ENCODE measurements at regions not wholly inside any gene's neighbourhood (a gene's known extent, or its start where the extent isn't known, plus 50 kb on each side); places are given as distances from the start of the nearest gene placed in this dataset.

DNA sequence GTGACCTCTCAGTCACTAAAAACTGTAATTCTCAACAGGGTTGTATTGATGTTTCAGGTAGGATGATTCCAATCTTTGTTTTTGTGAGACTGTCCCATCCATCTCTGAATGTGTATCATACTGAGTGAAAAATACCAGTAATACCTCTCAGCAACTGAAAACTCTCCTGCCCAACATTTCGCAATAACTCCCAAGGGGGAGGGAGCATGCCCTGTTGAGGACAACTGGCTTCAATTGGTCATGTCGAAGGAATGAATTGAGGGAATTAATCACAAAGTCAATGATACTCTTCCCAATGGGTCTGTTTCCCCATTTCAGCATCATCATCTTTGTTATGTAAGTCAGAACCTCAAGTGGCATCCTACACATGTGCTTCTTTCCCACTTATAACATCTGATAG, 102.4 kb upstream of the E2F7 start:
- CTCF ChIA-PET (ENCODE audit: low intra/inter-chr PET ratio) = no interaction called here
- no TSS peak for BruUV-seq (replicated peaks)
- Histone ChIP-seq H3K4me3 (no peak overlapping the region), H3K4me2 (ENCODE audit: insufficient read depth, low read length) (no peak overlapping the region), H2AFZ (ENCODE audit: low read depth, low read length) (no peak overlapping the region), H3K27ac (ENCODE audit: extremely low read depth, low read depth, low read length) (no peak overlapping the region), H3K27me3 (ENCODE audit: control insufficient read depth in 2 of 2, insufficient read depth in 2 of 2, low read length in 2 of 2) (no peaks in the 10 kb centered on the region), H3K9ac (ENCODE audit: insufficient read depth in 1 of 2, low read depth in 2 of 2, low read length in 2 of 2) (no peak overlapping the region), H3K9me1 (ENCODE audit: control insufficient read depth, insufficient read depth, low read length) (no peaks in the 10 kb centered on the region), H4K20me1 (replicated peaks; ENCODE audit: control insufficient read depth, insufficient read depth, low read length) (no peaks in the 10 kb centered on the region), H3K4me1 (replicated peaks in 1 of 2; ENCODE audit: control insufficient read depth in 2 of 2, insufficient read depth in 2 of 2, low read length in 2 of 2) (no peaks in the 10 kb centered on the region), H3K9me3 (replicated peaks; ENCODE audit: control insufficient read depth, insufficient read depth, low read depth, low read length) (no peaks in the 10 kb centered on the region; the same call in 1 of the 2 replicates), H3K36me3 (ENCODE audit: control insufficient read depth, insufficient read depth, low read length) (no peaks in the 10 kb centered on the region), H3K79me2 (ENCODE audit: control insufficient read depth, insufficient read depth, low read length) (no peaks in the 10 kb centered on the region)
- FAIRE-seq (no peak), DNase-seq (ENCODE audit: extremely low read depth in 1 of 4, low spot score in 3 of 4) (no peak), ATAC-seq (no peak)
- 6% methylated on average over 2 of the region's 2 CpGs for WGBS (ENCODE audit: insufficient coverage, low coverage, missing lambda C conversion rate)
- intact Hi-C loops (cut with micrococcal nuclease) = no loop called here
- in situ Hi-C loops (cut with MboI) = no loop called here
- TF ChIP-seq ZNF75A (CRISPR knock-in tag; IDR thresholded peaks at IDR 0.05) (no peak), ZZZ3 (IDR thresholded peaks at IDR 0.05) (no peak), ESRRB (CRISPR knock-in tag; IDR thresholded peaks at IDR 0.05; ENCODE audit: borderline replicate concordance) (no peak), LEF1 (IDR thresholded peaks at IDR 0.05) (no peak), MAZ (CRISPR knock-in tag; conservative IDR thresholded peaks at IDR 0.05 in 1 of 2, IDR thresholded peaks at IDR 0.05 in 1 of 2) (no peak), ZNF354B (CRISPR knock-in tag; IDR thresholded peaks at IDR 0.05) (no peak)
- TF ChIP-seq, protein P1, sequence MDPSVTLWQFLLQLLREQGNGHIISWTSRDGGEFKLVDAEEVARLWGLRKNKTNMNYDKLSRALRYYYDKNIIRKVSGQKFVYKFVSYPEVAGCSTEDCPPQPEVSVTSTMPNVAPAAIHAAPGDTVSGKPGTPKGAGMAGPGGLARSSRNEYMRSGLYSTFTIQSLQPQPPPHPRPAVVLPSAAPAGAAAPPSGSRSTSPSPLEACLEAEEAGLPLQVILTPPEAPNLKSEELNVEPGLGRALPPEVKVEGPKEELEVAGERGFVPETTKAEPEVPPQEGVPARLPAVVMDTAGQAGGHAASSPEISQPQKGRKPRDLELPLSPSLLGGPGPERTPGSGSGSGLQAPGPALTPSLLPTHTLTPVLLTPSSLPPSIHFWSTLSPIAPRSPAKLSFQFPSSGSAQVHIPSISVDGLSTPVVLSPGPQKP (CRISPR knock-in tag; IDR thresholded peaks at IDR 0.05) = no peak
- POLR2A ChIA-PET = no interaction called here
